ENCODE measurements at regions not wholly inside any gene's neighbourhood (a gene's known extent, or its start where the extent isn't known, plus 50 kb on each side); places are given as distances from the start of the nearest gene placed in this dataset.
A peak's percentile ranks its signal among the peaks of the same experiment; 100 is the strongest.

DNA sequence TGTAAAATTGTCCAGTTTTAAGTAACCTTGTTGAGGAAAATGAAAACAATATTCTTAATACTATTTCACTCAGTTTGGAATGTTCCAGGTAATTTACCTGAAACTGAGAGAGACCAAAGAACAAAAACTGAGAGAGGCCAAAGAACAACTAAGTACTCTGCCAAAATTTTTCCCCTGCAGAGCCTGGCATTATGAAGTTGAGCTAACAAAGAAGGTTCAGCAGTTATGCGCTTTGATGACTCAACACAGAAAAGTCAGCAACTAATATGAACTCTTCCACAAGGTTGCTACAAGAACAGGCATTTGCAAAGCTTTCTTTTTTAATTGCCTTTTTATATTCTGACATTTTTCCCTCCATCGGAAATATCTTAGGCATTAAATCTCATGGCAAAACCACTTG is 270.9 kb downstream of the CHRM3 start:
- Histone ChIP-seq H4K20me1 (ENCODE audit: insufficient read depth, low read length) (no peaks in the 10 kb centered on the region), H3K27ac (ENCODE audit: low read length) (no peak overlapping the region), H3K9ac (ENCODE audit: low read length) (no peak overlapping the region), H3K79me2 (ENCODE audit: low read length) (no peaks in the 10 kb centered on the region), H3K27me3 (ENCODE audit: low read depth, low read length) (no peaks in the 10 kb centered on the region), H3K36me3 (replicated peaks; ENCODE audit: low read depth, low read length) (no peaks in the 10 kb centered on the region), H3K4me2 (ENCODE audit: low read length) (no peak overlapping the region), H3K4me3 (ENCODE audit: low read length) (no peak overlapping the region), H3K9me3 (ENCODE audit: insufficient read depth, low read length) (no peaks in the 10 kb centered on the region), H3K4me1 (ENCODE audit: low read length) (peaks cover 3% of the 10 kb centered on the region; the same call in 1 of the 2 replicates), H2AFZ (ENCODE audit: low read depth, low read length) (no peak overlapping the region)
- TF ChIP-seq EZH2phosphoT487 (IDR thresholded peaks at IDR 0.05; ENCODE audit: low read depth): no peak
- TF ChIP-seq, protein P1, sequence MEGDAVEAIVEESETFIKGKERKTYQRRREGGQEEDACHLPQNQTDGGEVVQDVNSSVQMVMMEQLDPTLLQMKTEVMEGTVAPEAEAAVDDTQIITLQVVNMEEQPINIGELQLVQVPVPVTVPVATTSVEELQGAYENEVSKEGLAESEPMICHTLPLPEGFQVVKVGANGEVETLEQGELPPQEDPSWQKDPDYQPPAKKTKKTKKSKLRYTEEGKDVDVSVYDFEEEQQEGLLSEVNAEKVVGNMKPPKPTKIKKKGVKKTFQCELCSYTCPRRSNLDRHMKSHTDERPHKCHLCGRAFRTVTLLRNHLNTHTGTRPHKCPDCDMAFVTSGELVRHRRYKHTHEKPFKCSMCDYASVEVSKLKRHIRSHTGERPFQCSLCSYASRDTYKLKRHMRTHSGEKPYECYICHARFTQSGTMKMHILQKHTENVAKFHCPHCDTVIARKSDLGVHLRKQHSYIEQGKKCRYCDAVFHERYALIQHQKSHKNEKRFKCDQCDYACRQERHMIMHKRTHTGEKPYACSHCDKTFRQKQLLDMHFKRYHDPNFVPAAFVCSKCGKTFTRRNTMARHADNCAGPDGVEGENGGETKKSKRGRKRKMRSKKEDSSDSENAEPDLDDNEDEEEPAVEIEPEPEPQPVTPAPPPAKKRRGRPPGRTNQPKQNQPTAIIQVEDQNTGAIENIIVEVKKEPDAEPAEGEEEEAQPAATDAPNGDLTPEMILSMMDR (IDR thresholded peaks at IDR 0.05; ENCODE audit: low read depth, low read length): no peak

DNA sequence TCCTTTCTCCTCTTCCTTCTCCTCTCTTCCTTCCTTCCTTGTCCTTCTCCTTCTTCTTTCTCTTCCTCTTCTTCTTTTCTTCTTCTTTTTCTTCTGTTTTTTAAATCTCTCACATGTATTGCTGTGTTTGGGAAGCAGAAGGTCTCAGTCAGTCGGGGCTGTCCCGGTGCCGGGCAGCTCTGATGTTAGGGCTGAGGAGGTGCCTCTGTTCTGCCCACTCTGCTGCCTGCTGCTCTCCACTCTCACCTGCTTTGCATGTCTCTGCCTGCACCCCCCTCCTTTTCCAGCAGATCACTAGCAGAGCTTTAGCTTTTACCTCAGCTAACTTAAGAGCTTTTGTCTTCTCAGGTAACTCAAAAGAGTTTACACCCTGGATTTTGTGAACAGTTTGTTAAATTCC is 276.6 kb downstream of the CHRM3 start:
- Histone ChIP-seq H3K36me3 (replicated peaks; ENCODE audit: low read depth, low read length) (no peaks in the 10 kb centered on the region), H3K4me3 (ENCODE audit: low read length) (no peak overlapping the region), H3K9me3 (ENCODE audit: insufficient read depth, low read length) (no peaks in the 10 kb centered on the region; the same call in 1 of the 2 replicates), H3K79me2 (ENCODE audit: low read length) (no peaks in the 10 kb centered on the region), H3K9ac (ENCODE audit: low read length) (no peak overlapping the region), H3K27me3 (ENCODE audit: low read depth, low read length) (no peaks in the 10 kb centered on the region), H2AFZ (ENCODE audit: low read depth, low read length) (no peak overlapping the region), H4K20me1 (ENCODE audit: insufficient read depth, low read length) (no peaks in the 10 kb centered on the region), H3K27ac (ENCODE audit: low read length) (no peak overlapping the region), H3K4me2 (ENCODE audit: low read length) (0 out of 2 replicates have a peak overlapping the region, but pooled peaks have one; percentile 12), H3K4me1 (ENCODE audit: low read length) (peaks cover 7% of the 10 kb centered on the region; the same call in 1 of the 2 replicates)
- TF ChIP-seq EZH2phosphoT487 (IDR thresholded peaks at IDR 0.05; ENCODE audit: low read depth): no peak
- TF ChIP-seq, protein P1 (IDR thresholded peaks at IDR 0.05; ENCODE audit: low read depth, low read length): no peak

DNA sequence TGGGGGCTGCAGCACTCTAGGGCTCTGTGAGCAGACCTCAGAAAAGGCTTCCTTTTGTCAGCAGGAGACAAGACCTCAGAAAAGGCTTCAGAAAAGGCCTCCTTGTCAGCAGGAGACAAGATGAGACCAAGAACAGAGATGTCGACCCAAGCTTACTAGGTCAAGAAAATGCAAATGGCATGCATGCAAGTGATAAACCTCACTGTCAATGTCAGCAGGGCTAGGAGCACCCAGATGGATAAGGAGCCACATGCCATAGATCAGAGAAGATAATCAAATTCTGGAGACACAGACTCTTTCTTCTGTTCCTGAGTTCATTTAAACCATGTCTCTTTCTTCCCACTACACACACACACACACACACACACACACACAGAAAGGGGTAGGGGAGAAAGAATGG is 285.9 kb downstream of the CHRM3 start:
- H2AFZ ChIP-seq (ENCODE audit: low read depth, low read length): no peak overlapping the region
- no peak overlapping the region for H3K4me3 ChIP-seq (ENCODE audit: low read length)
- H3K36me3 ChIP-seq (replicated peaks; ENCODE audit: low read depth, low read length): no peaks in the 10 kb centered on the region
- H3K27me3 ChIP-seq (ENCODE audit: low read depth, low read length): no peaks in the 10 kb centered on the region
- H3K79me2 ChIP-seq (ENCODE audit: low read length): no peaks in the 10 kb centered on the region
- H3K9ac ChIP-seq (ENCODE audit: low read length): no peak overlapping the region
- no peaks in the 10 kb centered on the region for H4K20me1 ChIP-seq (ENCODE audit: insufficient read depth, low read length)
- H3K9me3 ChIP-seq (ENCODE audit: insufficient read depth, low read length): no peaks in the 10 kb centered on the region; the same call in 1 of the 2 replicates
- H3K27ac ChIP-seq (ENCODE audit: low read length): no peak overlapping the region
- TF ChIP-seq EZH2phosphoT487 (IDR thresholded peaks at IDR 0.05; ENCODE audit: low read depth): no peak
- TF ChIP-seq, protein P1 (IDR thresholded peaks at IDR 0.05; ENCODE audit: low read depth, low read length): no peak
- no peak overlapping the region for H3K4me2 ChIP-seq (ENCODE audit: low read length)
- H3K4me1 ChIP-seq (ENCODE audit: low read length): no peaks in the 10 kb centered on the region

DNA sequence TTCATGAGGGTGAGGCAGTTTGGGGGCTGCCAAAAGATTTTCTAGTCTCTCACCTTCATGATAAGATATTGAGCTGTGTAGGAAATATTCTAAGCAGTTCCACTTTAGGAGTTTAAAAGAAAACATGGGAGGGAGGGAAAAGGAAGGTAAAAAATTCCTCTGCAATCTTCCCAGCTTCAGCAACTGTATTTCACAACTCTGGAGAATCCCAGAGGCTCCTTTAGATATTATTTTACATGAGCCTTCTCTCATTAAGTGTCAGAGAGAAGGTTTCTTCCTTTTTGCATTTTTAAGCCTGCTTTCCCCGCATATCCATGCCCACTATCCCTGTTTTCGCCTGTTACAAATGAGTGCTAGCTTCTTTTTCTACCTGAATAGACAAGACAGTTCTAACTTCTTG is 289.4 kb downstream of the CHRM3 start:
- H3K4me3 ChIP-seq (ENCODE audit: low read length): no peak overlapping the region
- H3K9me3 ChIP-seq (ENCODE audit: insufficient read depth, low read length): no peaks in the 10 kb centered on the region
- H3K4me2 ChIP-seq (ENCODE audit: low read length): no peak overlapping the region
- no peak for TF ChIP-seq EZH2phosphoT487 (IDR thresholded peaks at IDR 0.05; ENCODE audit: low read depth)
- H3K79me2 ChIP-seq (ENCODE audit: low read length): no peaks in the 10 kb centered on the region
- H2AFZ ChIP-seq (ENCODE audit: low read depth, low read length): no peak overlapping the region
- H3K36me3 ChIP-seq (replicated peaks; ENCODE audit: low read depth, low read length): no peaks in the 10 kb centered on the region
- H3K9ac ChIP-seq (ENCODE audit: low read length): no peak overlapping the region
- no peaks in the 10 kb centered on the region for H4K20me1 ChIP-seq (ENCODE audit: insufficient read depth, low read length)
- no peaks in the 10 kb centered on the region for H3K4me1 ChIP-seq (ENCODE audit: low read length)
- H3K27me3 ChIP-seq (ENCODE audit: low read depth, low read length): no peaks in the 10 kb centered on the region
- H3K27ac ChIP-seq (ENCODE audit: low read length): no peak overlapping the region
